ENCODE measurements at regions not wholly inside any gene's neighbourhood (a gene's known extent, or its start where the extent isn't known, plus 50 kb on each side); places are given as distances from the start of the nearest gene placed in this dataset.

DNA sequence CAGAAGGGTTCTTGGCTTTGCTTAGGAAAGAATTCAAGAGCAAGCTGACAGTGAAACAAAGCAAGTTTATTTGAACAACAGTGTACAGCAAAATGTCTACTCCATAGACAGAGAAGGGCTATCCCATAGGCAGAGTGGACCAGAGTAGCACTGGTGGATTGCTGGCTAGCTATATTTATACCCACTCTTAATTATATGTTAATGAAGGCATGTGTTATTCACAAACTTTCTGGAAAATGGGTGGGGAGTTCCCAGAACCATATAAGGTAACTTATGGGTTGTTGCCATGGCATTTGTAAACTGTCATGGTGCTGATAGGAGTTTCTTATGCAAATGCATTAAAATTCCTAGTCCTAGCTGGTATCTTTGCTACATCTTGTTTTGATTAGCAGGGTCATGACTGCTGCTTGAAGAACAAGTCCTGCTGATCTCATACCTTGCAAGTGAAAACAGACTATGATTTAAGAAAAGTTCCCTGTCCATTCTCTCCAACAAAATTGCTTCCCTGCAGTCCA lies 330.5 kb downstream of the BUD13 start:
- DNase-seq (ENCODE audit: low spot score), result no peak

DNA sequence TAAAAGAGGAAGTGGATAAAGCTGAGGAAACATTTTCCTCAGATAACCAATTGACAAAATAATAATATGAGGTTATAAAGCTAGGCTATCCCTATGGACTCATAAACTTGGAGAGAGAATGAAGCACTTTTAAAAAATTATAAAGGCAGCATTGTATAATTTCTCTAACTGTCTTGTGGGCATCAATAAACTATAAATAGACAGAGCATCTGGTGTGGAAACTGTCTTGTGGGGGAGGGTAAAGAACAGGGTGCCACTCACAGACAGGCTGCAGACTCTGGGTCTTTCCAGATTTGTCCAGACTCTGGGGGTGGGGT lies 333.5 kb downstream of the BUD13 start:
- no peak for DNase-seq (ENCODE audit: low spot score)

DNA sequence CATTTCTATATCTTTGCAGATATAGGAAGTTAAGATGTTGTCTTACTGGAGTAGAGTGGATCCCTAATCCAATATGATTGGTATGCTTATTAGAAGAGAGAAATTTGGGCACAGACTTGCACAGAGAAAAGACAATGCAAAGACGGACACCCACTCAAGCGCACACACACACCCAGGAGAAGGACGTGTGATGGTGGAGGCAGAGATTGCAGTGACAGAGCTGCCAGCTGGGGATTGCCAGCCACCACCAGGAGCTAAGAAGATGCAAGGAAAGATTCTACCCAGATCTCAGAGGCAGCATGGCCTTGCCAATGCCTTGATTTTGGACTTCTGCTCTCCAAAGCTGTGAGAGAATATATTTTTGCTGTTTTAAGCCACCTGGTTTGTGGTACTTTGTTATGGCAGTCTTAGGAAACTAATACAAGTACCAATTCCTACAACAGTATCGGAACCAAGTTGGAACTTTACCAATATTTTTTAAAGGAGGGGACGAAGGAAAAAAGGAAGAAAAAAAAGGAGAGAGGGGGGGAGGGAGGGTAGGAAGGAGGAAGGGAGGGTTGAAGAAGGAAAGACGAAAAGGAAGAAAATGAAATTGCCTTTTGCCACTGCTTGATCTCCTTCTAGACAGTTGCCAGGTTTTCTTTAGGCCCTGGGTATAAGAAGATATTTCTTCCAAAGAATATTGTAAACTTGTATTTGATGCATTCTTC lies 334.0 kb downstream of the BUD13 start:
- DNase-seq (ENCODE audit: low spot score), result no peak

GRCh38 chr11:116434986-116435385 lies 337.8 kb downstream of the BUD13 start:
- no peak for DNase-seq (ENCODE audit: low spot score)

GRCh38 chr11:116432301-116432700 lies 340.5 kb downstream of the BUD13 start:
- DNase-seq (ENCODE audit: low spot score), result no peak

- DNase-seq (ENCODE audit: low spot score), result no peak
Observed at GRCh38 chr11:116431842-116432241, 340.9 kb downstream of the BUD13 start.

GRCh38 chr11:116428638-116428975 lies 344.2 kb downstream of the BUD13 start:
- DNase-seq (ENCODE audit: low spot score), result no peak

- no peak for DNase-seq (ENCODE audit: low spot score)
Observed at GRCh38 chr11:116427903-116428637, 344.7 kb downstream of the BUD13 start.

DNA sequence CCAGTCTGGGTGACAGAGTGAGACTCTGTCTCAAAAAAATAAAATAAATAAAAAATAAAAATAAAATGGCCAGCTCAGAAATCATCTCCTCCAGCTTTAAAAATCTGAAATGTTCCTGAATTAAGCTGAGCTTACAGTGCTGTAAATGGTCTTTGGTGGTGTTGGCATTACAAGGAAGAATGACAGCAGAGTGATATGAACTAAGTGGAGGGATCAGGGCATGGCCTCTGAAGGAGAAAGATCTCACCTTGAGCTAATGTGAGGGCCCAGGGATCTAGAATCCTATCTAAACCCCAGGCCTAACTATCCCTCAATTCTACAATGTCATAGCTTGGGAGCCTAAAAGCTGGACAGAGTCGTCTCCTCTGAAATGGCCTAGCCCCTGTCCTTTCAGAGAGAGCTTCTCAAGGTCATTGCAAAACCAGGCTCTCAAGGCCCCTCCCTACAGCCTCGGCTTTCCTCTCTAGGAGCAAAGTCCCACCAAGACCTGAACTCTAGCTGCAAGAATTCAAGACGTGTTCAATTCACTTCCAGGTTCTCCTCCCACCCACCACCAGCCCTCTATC lies 345.4 kb downstream of the BUD13 start:
- DNase-seq (ENCODE audit: low spot score), result no peak

DNA sequence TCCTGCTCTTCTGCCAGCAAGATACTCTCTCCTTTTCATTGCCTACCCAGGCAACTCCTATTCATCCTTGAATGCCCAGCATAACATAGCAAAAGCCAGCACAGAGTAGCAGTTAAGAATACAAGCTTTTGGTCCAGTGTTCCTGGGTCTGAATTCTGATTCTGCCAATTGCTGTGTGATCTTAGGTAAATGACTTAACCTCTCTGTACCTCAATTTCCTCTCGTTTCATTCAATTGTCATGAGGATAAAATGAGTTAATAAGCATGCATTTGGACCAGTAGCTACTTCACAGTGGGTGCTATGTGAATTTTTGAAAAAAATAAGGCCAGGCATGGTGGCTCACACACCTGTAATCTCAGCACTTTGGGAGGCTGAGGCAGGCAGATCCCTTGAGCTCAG lies 346.0 kb downstream of the BUD13 start:
- no peak for DNase-seq (ENCODE audit: low spot score)

- DNase-seq (ENCODE audit: low spot score), result no peak
Observed at GRCh38 chr11:116424615-116425261, 348.0 kb downstream of the BUD13 start.

DNA sequence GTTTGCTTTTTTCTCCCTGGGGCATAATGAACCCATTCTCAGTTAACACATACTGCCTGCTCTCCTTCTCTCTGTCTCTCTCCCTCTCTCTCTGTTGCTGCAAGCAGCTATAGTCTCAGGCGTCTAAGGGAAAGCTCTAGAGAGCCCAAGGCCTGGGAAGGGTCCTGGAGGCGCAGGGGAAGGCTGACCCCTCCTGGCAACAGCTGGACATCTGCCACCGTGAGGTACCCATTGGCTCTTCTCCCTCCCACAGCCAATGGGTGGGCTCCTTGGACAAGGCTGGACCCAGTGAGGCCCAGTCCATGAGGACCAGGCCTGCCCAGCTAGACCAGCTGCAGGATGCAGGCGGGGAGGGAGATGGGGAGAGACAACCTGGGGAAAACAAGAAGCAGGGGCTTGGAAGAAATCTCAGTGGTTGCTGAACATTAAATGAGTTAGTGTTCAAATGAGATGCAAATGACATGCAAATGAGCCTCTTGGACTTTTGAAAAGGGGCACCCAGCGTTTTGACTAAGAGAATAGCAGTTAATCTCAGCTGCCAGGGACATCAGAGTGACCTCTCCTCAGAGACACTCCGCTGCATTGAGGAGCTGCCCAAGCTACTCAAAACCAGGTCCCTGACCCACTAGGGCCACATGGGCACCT lies 349.7 kb downstream of the BUD13 start:
- no peak for DNase-seq (ENCODE audit: low spot score)

DNA sequence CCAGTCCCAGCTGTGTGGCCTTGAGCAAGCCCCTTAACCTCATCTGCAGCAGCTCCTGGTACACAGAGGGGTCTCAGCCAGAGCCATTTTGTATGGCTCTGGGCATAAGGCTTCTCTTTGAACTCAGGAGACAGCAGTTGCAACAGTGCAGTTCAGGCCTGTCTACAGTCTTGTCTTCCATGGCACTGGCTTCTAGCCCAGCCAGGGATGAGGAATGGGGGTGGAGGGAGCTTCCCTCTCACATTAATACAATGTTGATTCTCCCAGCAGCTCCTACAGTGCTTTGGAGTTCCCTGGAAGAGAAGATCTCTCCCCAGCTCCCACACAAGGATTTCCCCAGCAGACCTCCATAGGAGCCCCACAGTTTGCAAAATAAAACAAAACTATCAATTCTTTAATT lies 350.2 kb downstream of the BUD13 start:
- DNase-seq (ENCODE audit: low spot score), result no peak

DNA sequence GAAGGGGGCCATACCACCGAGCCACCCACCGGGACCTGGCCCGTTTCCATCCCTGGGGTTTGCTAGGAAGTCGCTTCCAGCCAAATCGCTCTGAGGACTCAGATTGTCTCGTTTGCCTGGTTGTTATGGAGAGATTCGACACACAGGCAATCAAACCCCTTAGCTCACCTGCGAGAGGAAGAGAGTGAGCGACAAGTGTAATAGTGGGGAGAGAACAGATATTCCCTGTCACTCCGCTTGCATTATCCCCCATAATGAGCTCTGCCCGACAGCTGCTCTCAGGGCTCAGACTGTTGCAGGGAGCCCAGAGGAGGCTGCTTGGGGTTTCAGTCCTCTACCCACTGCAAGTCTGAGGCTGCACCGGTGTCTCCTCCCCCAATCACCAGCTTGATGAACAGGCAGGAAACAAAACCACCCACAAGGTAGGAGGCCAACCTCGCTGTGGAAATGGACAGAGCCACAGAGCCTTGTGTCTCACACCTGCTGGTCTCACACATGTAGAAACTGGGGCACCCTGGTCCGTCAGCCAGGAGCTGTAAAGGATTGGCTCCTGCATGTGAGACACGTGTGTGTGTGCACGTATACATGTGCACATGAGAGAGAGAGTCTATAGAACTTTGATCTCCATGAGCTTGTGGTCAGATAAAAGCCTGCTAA lies 351.1 kb downstream of the BUD13 start:
- DNase-seq (ENCODE audit: low spot score), result no peak

DNA sequence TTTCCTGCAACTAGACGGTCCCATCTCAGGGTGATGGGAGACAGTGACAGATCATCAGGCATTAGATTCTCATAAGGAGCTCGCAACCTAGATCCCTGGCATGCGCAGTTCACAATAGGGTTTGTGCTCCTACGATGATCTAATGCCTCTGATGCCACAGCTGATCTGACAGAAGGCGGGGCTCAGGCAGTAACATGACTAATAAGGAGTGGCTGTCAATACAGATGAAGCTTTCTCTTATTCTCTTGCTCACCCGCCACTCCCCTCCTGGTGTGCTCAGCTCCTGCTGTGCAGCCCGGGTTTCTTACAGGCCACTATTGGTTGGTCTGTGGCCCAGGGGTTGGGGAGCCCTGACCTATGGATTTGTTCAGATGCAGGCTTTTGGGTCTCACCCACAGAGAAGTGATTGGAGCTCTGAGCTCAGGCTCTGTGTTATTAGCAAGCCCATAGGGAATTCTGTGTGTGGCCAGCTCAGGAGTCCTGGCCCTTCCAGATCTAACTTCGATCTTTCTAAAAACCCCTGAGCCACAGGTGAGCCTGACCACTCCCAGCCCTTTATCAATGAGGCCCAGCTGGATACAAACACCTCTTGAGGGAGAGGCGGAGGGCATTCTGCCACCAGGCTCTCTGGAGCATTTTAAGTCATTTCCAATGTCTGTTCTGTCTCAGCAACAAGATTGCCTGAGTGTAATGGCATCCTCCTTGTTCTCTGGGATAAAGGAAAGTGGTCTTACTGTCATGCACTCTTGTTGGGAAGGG lies 351.8 kb downstream of the BUD13 start:
- DNase-seq (ENCODE audit: low spot score), result peak; percentile 9

GRCh38 chr11:116420030-116420429 lies 352.8 kb downstream of the BUD13 start:
- DNase-seq (ENCODE audit: low spot score), result no peak

- no peak for DNase-seq (ENCODE audit: low spot score)
Observed at GRCh38 chr11:116418388-116419041, 354.3 kb downstream of the BUD13 start.

- no peak for DNase-seq (ENCODE audit: low spot score)
Observed at GRCh38 chr11:116416852-116417251, 355.9 kb downstream of the BUD13 start.

GRCh38 chr11:116415095-116415494 lies 357.7 kb downstream of the BUD13 start:
- no peak for DNase-seq (ENCODE audit: low spot score)

GRCh38 chr11:116414357-116414880 lies 358.4 kb downstream of the BUD13 start:
- DNase-seq (ENCODE audit: low spot score), result no peak

Data from H4 (cell line).